Left cardiac atrium (tissue), 4 donors: ENCODE measurements at regions not wholly inside any gene's neighbourhood (a gene's known extent, or its start where the extent isn't known, plus 50 kb on each side); places are given as distances from the start of the nearest gene placed in this dataset.
"Not testable (repeated sequence)": the region's sequence is repeated elsewhere in the genome, so short reads cannot be mapped to it uniquely, and the experiment has no call there.

ENCODE experiments used
- ATAC-seq, 2 donors: fragments of 200-7000 bp; cut with Tn5 transposase; one replicate each; pipeline ENCODE4 v1.9.1; 2020; ENCODE audit warnings: mild to moderate bottlenecking in 2 of 2, moderate library complexity in 2 of 2
- DNase-seq: peaks from one replicate; pipeline ENCODE4 v3.0.0-alpha.2; 2020
- intact Hi-C, 2 donors: fragments of 100-400 bp; cut with DNase I; formaldehyde crosslinking; loops; one replicate each; pipeline versions ENCODE4 v1.14.1 to v1.15.1; 2022 to 2023
- donor health status: DM: no; HTN: yes; CAD: no.
- donor health status: DM: no; HTN: yes; CAD: no; lungs with severe emphysema.
- donor health status: DM: yes; HTN: yes; CAD: no.
- donor health status: Dilated cardiomyopathy.

DNA sequence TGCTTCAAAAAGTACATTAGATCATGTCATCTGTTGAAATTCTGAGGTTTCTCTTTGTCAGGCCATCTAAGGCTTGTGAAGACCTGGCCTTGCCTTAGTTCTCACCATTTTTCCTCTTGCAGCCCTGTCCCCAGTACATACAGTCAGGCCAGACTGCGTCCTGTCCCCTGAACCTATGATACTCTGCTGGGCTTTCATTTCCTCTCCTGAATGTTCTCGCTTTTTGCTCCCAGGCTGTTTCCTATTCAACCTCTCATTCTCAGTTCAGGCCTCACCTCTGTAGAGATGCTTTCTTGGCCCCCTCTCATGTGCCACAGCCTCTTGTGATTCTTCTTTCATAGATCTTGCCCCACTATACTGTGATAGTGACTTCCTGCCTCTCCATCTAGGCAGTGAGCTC lies 648.8 kb upstream of the KCNMB2 start:
- DNase-seq: no peak
- intact Hi-C loops: no loop called here
- ATAC-seq: no peak

DNA sequence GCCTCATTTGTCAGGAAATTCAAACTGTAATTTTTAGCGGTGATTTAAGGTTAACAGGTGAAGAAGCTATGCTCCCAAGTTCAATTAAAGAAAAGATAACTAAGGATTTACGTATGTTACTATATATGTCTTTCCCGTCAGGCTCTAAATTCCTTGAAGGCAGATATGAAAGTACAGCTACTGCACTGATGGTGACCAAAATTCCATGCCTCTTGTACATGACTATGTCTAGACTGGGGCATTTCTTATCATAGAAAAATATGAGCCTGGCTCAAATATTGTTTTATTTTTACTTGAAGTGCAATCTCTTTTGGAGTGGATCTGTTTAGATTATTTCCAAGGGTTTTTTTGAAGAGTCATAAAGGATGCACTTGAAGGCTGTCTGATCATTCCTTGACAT lies 647.1 kb upstream of the KCNMB2 start:
- intact Hi-C loops: no loop called here
- peak; percentile 17 to 41 for ATAC-seq
- DNase-seq: no peak

DNA sequence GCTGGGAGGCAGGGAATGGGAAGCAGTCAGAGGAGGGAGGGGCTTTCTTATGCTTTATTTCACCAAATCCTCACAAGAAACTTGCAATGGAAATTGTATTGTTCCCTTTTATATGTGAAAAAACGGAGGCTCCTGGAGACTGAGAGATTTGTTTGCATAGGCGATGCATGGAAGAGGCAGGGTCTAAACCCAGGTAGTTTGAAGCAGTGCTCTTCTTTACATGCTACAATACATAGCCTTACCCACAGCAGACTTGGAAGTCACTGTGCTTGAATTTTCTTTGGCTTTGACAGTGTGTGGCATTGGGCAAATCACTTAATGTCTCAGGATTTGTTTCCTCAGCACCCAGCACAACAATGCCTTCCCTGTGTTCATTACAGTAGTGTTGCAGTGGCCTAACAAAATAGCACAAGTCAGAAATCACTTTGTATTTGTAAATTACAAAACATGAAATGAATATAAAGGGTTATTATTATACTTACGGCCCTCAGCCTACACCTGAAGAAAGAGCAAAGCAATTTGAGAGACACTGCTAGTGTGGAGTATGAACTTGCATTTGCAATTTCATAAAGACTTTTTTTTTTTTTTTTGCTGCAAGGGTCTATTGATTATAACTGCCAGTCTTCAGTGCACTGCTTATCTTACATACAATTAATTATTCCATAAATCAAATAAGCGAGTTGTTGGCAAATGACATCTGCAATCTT lies 646.4 kb upstream of the KCNMB2 start:
- intact Hi-C loops: no loop called here
- no peak for ATAC-seq
- DNase-seq: no peak

DNA sequence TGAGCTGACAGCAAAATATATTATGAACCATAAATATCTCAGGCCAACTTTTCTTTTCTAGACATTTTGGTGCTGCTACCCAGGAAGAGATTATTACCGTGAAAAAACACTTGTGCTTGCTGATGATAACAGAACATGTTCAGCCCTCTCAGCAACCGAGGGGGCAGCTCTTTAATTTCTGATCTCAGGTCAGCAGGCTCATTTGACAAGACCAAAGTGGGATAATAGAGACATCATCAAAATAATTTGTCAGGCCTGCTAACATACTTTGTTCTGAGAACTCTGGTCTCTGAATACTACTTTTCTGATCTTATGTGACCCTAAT lies 645.9 kb upstream of the KCNMB2 start:
- no peak for DNase-seq
- ATAC-seq: no peak
- intact Hi-C loops: no loop called here

DNA sequence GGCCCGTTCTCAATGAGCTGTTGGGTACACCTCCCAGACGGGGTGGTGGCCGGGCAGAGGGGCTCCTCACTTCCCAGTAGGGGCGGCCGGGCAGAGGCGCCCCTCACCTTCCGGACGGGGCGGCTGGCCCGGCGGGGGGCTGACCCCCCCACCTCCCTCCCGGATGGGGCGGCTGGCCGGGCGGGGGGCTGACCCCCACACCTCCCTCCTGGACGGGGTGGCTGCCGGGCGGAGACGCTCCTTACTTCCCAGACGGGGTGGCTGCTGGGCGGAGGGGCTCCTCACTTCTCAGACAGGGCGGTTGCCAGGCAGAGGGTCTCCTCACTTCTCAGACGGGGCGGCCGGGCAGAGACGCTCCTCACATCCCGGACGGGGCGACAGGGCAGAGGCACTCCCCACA lies 644.7 kb upstream of the KCNMB2 start:
- intact Hi-C loops, DNase-seq, ATAC-seq: not testable (repeated sequence)

DNA sequence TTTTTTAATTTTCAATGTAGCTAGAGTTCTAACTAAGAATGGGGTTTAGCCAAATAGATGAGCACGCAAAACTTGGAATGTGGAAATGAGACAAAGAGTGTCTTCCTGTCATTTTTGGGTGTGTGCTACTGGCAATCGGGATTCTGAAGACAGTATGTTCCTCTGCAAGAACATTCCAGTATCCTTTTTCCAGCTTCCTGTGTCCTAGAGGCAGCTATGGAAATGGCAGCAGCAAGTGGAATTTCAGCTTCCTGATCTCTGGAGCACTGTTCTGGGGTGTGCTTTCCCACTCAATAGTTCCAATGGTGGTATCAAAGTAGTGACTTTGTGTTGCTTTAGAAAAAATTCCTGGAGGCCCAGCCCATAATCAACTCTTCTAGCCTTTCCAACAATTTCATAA lies 642.9 kb upstream of the KCNMB2 start:
- intact Hi-C loops: no loop called here
- ATAC-seq: no peak
- no peak for DNase-seq

DNA sequence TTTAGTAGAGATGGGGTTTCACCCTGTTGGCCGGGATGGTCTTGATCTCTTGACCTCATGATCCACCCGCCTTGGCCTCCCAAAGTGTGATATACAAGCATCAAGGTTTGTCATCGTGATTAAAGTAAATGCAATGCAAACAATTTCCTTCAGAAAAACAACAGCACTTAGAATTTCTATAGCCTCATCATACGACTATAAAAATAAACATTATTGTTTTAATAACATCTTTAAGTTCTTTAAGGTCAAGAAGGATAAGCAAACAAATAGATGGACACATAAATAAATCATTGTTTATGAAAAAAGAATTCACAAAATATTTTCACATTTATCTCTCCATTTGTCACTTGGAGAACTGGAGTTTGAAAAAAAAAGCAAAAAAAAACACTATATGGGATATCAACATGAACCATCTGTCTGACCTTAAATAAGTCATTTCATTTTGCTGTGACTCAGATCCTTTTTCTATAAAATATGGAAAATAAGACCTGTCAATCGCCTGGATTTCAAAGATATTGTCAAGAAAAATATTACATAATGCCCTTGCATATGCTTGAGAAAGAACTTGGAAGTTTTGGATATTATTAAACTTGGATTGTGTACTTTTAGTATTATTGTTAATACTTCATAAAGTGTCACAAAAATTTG lies 642.0 kb upstream of the KCNMB2 start:
- DNase-seq (no peak), ATAC-seq (no peak)
- intact Hi-C loops: no loop called here

DNA sequence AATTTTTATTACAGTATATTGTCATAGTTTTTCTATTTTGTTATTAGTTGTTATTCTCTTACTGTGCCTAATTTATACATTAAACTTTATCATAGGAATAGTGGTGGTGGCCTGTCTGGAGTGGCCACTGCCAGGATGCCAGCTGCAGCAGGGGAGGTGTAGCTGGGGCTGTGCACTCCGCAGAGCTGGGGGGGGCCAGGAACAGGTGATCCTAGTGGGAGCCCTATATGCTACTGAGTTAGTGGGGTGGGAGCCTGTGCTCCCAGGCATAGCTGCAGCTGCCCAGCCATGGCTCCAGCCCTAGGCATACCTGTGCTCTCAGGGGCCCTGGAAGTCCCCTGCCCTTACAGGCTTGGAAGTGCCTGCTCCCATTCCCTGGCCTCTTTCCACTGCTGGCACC lies 638.1 kb upstream of the KCNMB2 start:
- ATAC-seq (no peak), DNase-seq (no peak)
- intact Hi-C loops: no loop called here

DNA sequence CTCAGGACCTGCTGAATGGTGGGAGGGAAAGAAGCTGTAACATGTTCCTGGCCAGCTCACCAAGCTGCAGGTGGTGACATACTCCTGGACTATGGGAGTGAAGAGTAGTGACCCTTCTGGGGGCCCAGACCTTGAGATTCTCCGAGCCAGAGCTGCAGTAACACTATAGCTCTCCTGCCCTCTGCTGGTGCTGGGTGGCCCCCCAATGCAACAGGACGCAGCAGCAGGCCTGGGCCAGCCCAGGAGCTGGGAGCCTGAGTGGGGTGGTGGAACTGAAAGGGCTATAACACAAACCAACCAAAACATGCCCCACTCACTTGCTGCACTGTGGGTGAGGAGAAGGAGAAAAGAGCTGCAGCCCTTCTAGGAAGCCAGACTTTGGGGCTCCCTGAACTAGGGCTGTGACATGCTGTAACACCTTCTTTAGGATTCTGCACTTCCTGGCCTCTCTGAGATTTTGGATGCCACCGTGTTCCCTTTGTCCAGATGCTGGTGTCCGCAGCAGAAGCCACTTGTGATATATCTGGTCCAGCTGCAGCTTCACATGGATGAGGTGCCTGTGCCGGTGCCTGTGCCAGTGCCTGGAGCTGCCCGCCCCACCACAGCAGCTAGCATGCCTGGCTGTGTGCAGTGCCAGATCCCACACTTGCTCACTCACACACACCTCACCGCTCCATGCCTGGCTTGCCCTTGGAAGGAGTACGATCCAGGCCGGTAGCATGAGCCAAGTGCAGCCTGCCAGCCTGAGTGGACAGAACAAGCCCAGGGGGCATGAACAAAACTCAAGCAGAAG lies 636.8 kb upstream of the KCNMB2 start:
- intact Hi-C loops: no loop called here
- ATAC-seq: no peak
- DNase-seq: no peak

DNA sequence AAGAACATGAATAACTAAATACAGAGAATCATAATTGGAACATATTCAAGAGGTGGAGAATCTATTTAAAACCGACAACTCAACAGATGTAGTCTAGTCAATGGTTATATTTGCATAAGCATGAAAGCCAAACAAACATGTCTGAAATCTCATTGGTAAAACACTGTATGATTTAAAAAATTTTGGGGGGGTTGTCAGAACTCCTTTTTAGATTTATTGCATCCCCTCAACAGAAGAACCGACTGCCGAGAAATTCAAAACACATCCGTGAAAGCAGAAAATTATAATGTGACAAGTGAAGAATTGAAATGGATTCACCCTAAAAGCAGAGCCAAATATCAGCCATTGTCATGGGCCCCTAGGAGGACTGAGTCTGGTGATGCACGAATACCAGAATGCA lies 633.4 kb upstream of the KCNMB2 start:
- intact Hi-C loops: no loop called here
- no peak for ATAC-seq

DNA sequence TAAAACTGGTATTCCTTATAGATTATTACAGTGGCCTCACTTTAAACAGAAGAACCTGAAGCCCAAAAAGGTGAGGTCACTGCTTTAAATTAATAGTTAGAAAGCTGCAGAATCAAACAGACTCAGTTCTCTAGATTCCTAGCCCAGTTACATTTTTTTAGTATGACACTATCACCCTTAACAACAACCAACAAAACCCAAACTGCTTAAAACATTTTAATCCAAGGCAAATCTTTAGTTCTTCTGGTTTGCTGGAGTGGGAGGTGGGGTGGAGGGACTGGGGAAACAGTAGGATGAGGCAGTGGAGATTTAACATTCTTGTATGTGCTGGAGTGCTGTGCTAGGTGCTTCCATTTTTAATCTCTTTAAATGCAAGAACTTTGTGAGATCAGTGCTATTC lies 631.6 kb upstream of the KCNMB2 start:
- ATAC-seq: peak in 1 of 2 donors; percentile 27
- intact Hi-C loops: no loop called here

More for the DNA sequence above, 633.4 kb upstream of the KCNMB2 start:
- no peak for DNase-seq

DNA sequence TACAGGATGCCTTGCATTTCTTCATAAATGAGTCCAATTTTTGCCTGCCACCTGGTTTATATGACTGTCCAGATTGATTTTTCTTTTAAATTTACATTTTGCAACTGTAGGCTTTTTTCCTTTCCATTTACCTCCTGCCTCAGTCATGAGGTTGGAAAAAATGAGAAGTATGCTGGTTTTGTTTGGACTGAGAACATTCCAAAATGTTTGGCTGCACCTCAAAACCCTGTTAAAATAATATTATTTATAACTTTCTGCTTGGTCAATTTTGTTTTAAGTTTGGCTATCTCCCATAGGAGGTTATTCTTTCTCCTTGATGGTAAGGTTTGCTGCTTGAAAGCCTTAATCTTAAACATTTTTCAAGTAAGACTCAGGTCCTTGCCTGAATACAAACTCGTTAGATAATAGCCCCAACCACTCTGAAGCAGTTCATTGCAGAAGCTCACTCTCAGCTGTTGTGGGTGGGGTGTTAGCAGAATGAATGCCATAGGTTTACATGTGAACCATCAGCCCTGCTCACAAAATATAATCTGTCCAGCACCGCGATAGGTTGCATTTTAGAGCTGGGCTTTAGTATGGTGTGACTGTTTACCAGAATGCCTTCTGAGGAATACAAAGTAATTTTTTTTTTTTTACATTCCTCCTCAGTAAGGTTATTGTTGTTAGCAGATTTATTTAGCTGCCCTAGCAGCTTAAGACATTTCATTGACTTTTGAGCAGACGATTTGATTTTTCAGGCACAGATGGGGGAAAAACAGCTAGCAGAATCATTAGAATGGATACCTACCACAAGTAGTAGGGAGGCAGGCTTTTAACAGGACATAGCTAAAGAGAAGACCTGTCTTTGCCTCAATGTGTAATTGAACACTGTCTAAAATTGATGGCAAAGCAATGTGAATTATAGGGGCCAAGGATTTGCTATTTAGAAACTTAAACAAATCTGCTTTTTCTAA lies 630.8 kb upstream of the KCNMB2 start:
- intact Hi-C loops: no loop called here
- DNase-seq: no peak
- ATAC-seq: peak; percentile 56 to 80

More for the DNA sequence above, 631.6 kb upstream of the KCNMB2 start:
- no peak for DNase-seq

DNA sequence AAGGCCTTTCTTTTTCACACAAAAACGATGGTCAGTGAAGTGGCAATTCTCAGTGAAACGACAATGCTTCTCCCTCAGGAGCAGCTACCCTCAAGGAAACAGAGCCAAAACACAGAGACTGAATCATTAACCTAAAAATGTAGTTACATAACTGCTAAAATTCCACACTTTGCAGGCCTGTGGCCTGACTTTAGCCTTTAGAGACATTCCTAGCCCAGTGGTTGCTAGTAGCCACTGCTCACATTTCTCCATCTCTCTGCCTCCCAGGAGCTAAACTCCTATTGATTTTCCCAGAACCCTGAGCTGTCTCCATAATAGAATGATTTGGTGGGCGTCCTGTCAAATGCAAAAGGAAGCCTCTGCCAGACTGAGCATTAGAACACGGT lies 630.1 kb upstream of the KCNMB2 start:
- peak; percentile 90 to 91 for ATAC-seq
- intact Hi-C loops: no loop called here
- DNase-seq: no peak

DNA sequence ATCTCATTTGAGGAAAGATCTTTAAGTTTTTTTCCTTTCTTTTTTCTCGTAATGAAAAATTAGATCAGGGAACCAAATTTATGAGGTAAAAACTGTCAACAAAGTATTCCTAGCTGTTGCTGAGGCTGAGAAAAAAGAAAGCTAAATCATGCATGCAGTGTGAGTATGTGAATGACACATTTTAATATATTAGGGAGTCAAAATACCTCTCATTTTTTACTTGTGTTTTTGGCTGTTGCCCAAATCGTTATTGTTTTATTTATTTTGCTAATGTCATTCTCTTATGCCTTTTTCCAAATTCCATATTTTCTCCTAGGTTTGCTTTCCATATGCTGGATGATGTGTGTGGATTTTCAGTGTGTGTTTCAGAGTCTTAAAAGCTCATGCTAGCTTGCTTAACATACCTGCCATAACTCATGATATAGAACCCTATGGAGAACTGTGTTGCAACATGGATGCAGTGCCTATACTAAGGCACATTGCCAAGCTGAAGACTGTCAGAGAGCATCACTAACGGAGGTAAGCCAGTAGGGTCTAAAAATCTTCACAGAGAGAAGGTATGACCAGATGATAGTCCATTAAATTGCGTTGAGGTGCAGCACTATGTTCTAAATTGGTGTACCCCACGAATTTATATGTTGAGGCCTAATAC lies 629.5 kb upstream of the KCNMB2 start:
- DNase-seq (no peak), ATAC-seq (peak in 1 of 2 donors; percentile 28)
- intact Hi-C loops: no loop called here

DNA sequence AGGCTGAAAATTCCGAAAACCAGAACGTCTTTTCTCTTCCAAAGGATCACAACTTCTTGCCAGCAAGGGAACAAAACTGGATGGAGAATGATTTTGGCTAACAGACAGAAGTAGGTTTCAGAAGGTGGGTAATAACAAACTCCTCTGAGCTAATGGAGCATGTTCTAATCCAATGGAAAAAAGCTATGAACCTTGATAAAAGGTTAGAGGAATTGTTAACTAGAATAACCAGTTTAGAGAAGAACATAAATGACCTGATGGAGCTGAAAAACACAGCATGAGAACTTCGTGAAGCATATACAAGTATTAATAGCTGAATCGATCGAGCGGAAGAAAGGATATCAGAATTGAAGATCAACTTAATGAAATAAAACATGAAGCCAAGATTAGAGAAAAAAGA lies 626.7 kb upstream of the KCNMB2 start:
- DNase-seq, ATAC-seq, intact Hi-C loops: not testable (repeated sequence)

DNA sequence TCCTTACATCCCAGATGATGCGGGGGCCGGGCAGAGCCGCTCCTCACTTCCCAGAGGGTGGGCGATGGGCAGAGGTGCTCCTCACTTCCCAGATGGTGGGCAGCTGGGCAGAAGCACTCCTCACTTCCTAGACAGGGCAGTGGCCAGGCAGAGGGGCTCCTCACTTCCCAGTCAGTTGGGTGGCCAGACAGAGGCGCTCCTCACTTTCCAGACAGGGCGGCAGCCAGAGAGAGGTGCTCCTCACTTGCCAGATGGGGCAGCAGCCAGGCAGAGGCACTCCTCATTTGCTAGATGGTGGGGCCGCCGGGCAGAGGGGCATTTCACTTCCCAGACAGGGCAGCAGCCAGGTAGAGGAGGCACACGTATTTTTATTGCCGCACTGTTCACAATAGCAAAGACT lies 622.0 kb upstream of the KCNMB2 start:
- no peak for DNase-seq
- intact Hi-C loops: no loop called here
- no peak for ATAC-seq

DNA sequence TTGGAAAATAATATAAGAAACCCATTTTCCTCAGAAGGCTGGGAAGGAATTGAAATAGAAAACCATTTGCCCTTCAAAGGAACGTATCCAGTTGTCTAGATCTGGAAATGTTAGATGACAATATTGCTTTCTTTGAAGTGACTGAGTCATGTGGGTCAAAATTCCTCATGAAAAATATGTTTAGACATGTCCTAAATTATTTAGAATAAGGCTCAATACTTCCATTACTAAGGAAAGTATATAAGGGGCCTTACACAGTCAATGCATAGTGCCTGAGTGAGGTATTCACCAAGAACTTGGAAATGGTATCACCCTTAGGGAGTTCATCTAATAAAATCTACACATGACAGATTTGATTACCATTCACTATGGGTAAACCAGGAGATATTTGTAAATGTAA lies 619.8 kb upstream of the KCNMB2 start:
- intact Hi-C loops: no loop called here
- DNase-seq: no peak
- ATAC-seq: no peak

DNA sequence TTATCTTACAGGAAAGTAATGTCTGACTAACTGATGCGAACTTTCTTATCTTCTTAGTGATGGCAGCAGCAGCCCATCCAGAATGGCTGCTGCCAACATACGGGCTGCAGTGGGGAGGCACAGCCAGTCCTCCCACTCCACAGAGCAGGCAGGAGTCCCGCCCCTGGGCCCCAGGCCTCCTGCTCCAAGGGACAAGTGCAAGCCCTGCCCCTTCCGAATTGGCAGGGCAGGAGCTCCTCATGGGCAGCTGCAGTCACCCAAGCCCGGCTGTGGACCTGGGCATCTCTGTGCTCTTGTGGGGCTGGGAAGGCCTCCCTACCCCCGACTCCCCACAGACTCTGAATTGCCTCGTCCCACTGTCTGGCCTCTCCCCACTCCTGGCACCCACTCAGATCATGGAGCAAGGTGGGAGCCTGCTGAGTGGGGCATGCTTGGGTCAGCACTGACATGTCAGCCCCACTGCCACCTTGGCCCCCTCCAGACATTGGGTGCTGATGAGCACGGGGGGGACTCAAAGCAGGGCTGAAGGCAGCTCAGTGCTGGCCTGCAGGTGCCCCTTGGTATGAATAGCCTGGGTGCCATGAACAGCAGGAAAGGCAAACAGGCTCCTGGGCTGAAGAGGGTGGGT lies 618.9 kb upstream of the KCNMB2 start:
- ATAC-seq (no peak), DNase-seq (no peak)
- intact Hi-C loops: no loop called here

DNA sequence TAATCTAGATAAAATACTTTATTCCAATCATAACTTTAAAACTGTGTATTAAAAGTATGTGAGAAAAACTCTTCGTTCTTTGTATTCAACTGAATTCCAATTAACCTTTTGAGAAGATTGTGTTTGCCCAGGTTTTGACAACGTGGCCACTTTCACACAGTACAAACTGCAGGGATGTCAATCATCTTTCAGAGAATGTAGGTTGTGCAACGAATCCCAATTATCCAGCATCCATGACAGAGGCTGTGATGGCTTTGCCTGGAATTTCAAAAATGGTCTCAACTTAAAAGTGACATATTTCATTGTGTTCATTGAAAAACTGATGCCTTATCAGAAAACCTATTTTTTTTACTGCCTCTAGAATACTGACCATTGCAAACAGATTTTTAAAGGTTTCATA lies 615.1 kb upstream of the KCNMB2 start:
- ATAC-seq (no peak), DNase-seq (no peak)
- intact Hi-C loops: no loop called here
